ENCODE measurements at regions not wholly inside any gene's neighbourhood (a gene's known extent, or its start where the extent isn't known, plus 50 kb on each side); places are given as distances from the start of the nearest gene placed in this dataset.

GRCh38 chr13:87868731-87869130, 197.6 kb downstream of the SLITRK5 start:
- DNase-seq (ENCODE audit: low read depth in 4 of 4, low spot score in 3 of 4), result no peak

GRCh38 chr13:87872813-87873212, 201.6 kb downstream of the SLITRK5 start:
- no peak for DNase-seq (ENCODE audit: low read depth in 4 of 4, low spot score in 3 of 4)

- DNase-seq (ENCODE audit: low read depth in 4 of 4, low spot score in 3 of 4), result no peak
Observed at GRCh38 chr13:87877477-87877876, 206.3 kb downstream of the SLITRK5 start.

GRCh38 chr13:87878706-87879105, 207.5 kb downstream of the SLITRK5 start:
- DNase-seq (ENCODE audit: low read depth in 4 of 4, low spot score in 3 of 4), result no peak

- no peak for DNase-seq (ENCODE audit: low read depth in 4 of 4, low spot score in 3 of 4)
Observed at GRCh38 chr13:87884884-87885283, 213.7 kb downstream of the SLITRK5 start.

- no peak for DNase-seq (ENCODE audit: low read depth in 4 of 4, low spot score in 3 of 4)
Observed at GRCh38 chr13:87887459-87888123, 216.4 kb downstream of the SLITRK5 start.

GRCh38 chr13:87889254-87889653, 218.1 kb downstream of the SLITRK5 start:
- no peak for DNase-seq (ENCODE audit: low read depth in 4 of 4, low spot score in 3 of 4)

GRCh38 chr13:87893186-87893585, 222.0 kb downstream of the SLITRK5 start:
- no peak for DNase-seq (ENCODE audit: low read depth in 4 of 4, low spot score in 3 of 4)

- no peak for DNase-seq (ENCODE audit: low read depth in 4 of 4, low spot score in 3 of 4)
Observed at GRCh38 chr13:87894059-87894458, 222.9 kb downstream of the SLITRK5 start.

GRCh38 chr13:87903553-87903952, 232.4 kb downstream of the SLITRK5 start:
- no peak for DNase-seq (ENCODE audit: low read depth in 4 of 4, low spot score in 3 of 4)

- DNase-seq (ENCODE audit: low read depth in 4 of 4, low spot score in 3 of 4), result no peak
Observed at GRCh38 chr13:87906411-87906810, 235.2 kb downstream of the SLITRK5 start.

GRCh38 chr13:87907202-87907601, 236.0 kb downstream of the SLITRK5 start:
- DNase-seq (ENCODE audit: low read depth in 4 of 4, low spot score in 3 of 4), result no peak

GRCh38 chr13:87919956-87920355, 248.8 kb downstream of the SLITRK5 start:
- no peak for DNase-seq (ENCODE audit: low read depth in 4 of 4, low spot score in 3 of 4)

- no peak for DNase-seq (ENCODE audit: low read depth in 4 of 4, low spot score in 3 of 4)
Observed at GRCh38 chr13:87923753-87924152, 252.6 kb downstream of the SLITRK5 start.

- no peak for DNase-seq (ENCODE audit: low read depth in 4 of 4, low spot score in 3 of 4)
Observed at GRCh38 chr13:87925006-87925405, 253.8 kb downstream of the SLITRK5 start.

- DNase-seq (ENCODE audit: low read depth in 4 of 4, low spot score in 3 of 4), result no peak
Observed at GRCh38 chr13:87940776-87941175, 269.6 kb downstream of the SLITRK5 start.

GRCh38 chr13:87941226-87941625, 270.1 kb downstream of the SLITRK5 start:
- no peak for DNase-seq (ENCODE audit: low read depth in 4 of 4, low spot score in 3 of 4)

- no peak for DNase-seq (ENCODE audit: low read depth in 4 of 4, low spot score in 3 of 4)
Observed at GRCh38 chr13:87942205-87942604, 271.0 kb downstream of the SLITRK5 start.

GRCh38 chr13:87944038-87944437, 272.9 kb downstream of the SLITRK5 start:
- DNase-seq (ENCODE audit: low read depth in 4 of 4, low spot score in 3 of 4), result no peak

- no peak for DNase-seq (ENCODE audit: low read depth in 4 of 4, low spot score in 3 of 4)
Observed at GRCh38 chr13:87952377-87952776, 281.2 kb downstream of the SLITRK5 start.

- no peak for DNase-seq (ENCODE audit: low read depth in 4 of 4, low spot score in 3 of 4)
Observed at GRCh38 chr13:87953381-87953780, 282.2 kb downstream of the SLITRK5 start.

- DNase-seq (ENCODE audit: low read depth in 4 of 4, low spot score in 3 of 4), result no peak
Observed at GRCh38 chr13:87954091-87954490, 282.9 kb downstream of the SLITRK5 start.

GRCh38 chr13:87961546-87961945, 290.4 kb downstream of the SLITRK5 start:
- no peak for DNase-seq (ENCODE audit: low read depth in 4 of 4, low spot score in 3 of 4)
